Right lobe of liver (tissue), 6 donors: ENCODE measurements at regions not wholly inside any gene's neighbourhood (a gene's known extent, or its start where the extent isn't known, plus 50 kb on each side); places are given as distances from the start of the nearest gene placed in this dataset.

Source experiments
- ATAC-seq, 4 donors: fragments of 200-7000 bp; cut with Tn5 transposase; one replicate each; pipeline ENCODE4 v1.9.1; 2020; ENCODE audit warnings: mild to moderate bottlenecking in 4 of 4, moderate library complexity in 4 of 4
- DNase-seq, 3 donors: peaks; one replicate each; pipeline ENCODE4 v3.0.0-alpha.2; 2020
- H3K27ac ChIP-seq, 3 donors: fragments of 200-600 bp; one replicate each; pipeline ENCODE4 v1.8.0; 2022
- H3K27me3 ChIP-seq, 2 donors: fragments of 200-600 bp; one replicate each; pipeline ENCODE4 v1.8.0; 2022
- H3K36me3 ChIP-seq, 4 donors: fragments of 200-600 bp; sonication (generic) in 1 of 4; one replicate each; pipeline versions ENCODE4 v1.5.1 to v1.8.0; 2017 to 2022; ENCODE audit warnings: control low read depth in 1 of 4
- H3K4me1 ChIP-seq, 4 donors: fragments of 200-600 bp; sonication (generic) in 1 of 4; one replicate each; pipeline versions ENCODE4 v1.5.1 to v1.8.0; 2017 to 2022; ENCODE audit warnings: control low read depth in 1 of 4
- H3K4me3 ChIP-seq, 3 donors: fragments of 200-600 bp; one replicate each; pipeline ENCODE4 v1.8.0; 2022
- H3K9me3 ChIP-seq, 4 donors: fragments of 200-600 bp; sonication (generic) in 1 of 4; one replicate each; pipeline versions ENCODE4 v1.5.1 to v1.8.0; 2017 to 2022; ENCODE audit warnings: control low read depth in 1 of 4
- POLR2A ChIP-seq: fragments of 450-650 bp; IDR thresholded peaks from one replicate; pipeline ENCODE4 v1.6.1; 2017; ENCODE audit warnings: antibody characterized with exemption, mild to moderate bottlenecking
- WGBS: methylation state at CpG from one replicate; pipeline ENCODE4 v1.1.6; 2018; ENCODE audit warnings: low coverage, low lambda C conversion rate; ENCODE audit not compliant: insufficient coverage; ENCODE audit errors: missing lambda C conversion rate; 5-methylcytosine and 5-hydroxymethylcytosine counted together
- intact Hi-C, 2 donors: fragments of 100-400 bp; cut with DNase I; formaldehyde crosslinking; loops; one replicate each; pipeline versions ENCODE4 v1.11.2 to v1.14.1; 2022
- TF ChIP-seq, protein P1 (sequence below), 4 donors: fragments of 200-600 bp in 3 of 4; fragments of 450-650 bp in 1 of 4; IDR thresholded peaks; one replicate each; pipeline versions ENCODE4 v1.5.1 to v1.8.0; 2016 to 2022; ENCODE audit warnings: antibody characterized with exemption in 4 of 4, mild to moderate bottlenecking in 2 of 4
- donor health status: DM: no; HTN: yes; CAD: no.
- donor health status: DM: no; HTN: no; CAD: no.
- donor health status: DM: no; HTN: no; CAD: no.
- donor health status: DM: no; HTN: yes; CAD: no.
- donor health status: DM: no; HTN: yes; CAD: no.

DNA sequence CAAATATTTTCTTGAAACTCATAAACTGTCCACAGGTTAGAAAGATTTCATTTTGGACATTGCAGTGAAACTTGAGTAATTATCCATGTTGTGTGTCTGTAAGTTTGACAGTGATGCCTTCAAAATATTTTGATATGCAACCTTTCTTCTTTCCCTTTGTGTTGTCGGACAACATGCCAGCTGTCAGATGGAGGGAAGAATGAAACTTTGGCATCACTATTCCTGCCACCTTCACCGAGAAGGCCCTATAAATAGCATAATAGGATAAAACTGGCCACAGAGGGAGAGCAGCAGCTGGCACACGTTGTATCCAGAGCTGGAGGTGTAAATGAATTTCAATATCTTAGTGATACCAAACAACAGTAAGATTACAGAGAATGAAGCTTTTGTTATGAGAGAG is 436.7 kb upstream of the CFAP20DC start:
- H3K27me3 ChIP-seq, result no peaks in the 10 kb centered on the region
- 32% methylated on average over 3 of the region's 3 CpGs for WGBS

DNA sequence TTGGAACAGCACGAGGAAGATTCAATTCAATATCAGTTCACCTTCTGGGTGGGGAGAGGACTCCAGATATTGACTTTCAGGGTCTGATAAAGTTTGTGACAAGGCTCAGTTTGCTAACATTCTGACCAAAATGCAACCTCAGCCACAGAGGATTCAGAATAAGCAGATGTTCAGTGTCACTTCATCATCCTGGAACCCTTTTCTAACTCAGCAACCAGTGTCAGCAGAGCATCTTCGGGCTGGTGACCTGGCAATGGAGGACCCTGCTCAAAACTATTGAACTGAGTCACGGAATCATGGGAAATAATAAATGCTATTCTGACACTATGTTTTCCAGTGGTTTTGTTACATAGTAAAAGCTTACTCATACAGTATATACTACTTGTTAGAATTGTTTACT is 433.4 kb upstream of the CFAP20DC start:
- WGBS, result 58% methylated on average over 3 of the region's 3 CpGs
- no peak for TF ChIP-seq POLR2A
- no peaks in the 10 kb centered on the region for H3K4me1 ChIP-seq
- ATAC-seq (no peak), DNase-seq (no peak)
- H3K36me3 ChIP-seq, result no peaks in the 10 kb centered on the region
- H3K4me3 ChIP-seq, result no peak overlapping the region
- intact Hi-C loops, result no loop called here
- H3K27me3 ChIP-seq, result no peaks in the 10 kb centered on the region
- no peaks in the 10 kb centered on the region for H3K9me3 ChIP-seq
- no peak overlapping the region for H3K27ac ChIP-seq

More for the DNA sequence above, 436.7 kb upstream of the CFAP20DC start:
- H3K27ac ChIP-seq, result no peak overlapping the region
- no peaks in the 10 kb centered on the region for H3K36me3 ChIP-seq
- intact Hi-C loops, result no loop called here
- ATAC-seq, result no peak
- H3K4me3 ChIP-seq, result no peak overlapping the region
- no peaks in the 10 kb centered on the region for H3K9me3 ChIP-seq
- DNase-seq, result no peak
- no peaks in the 10 kb centered on the region for H3K4me1 ChIP-seq
- TF ChIP-seq POLR2A, result no peak
- TF ChIP-seq, protein P1, sequence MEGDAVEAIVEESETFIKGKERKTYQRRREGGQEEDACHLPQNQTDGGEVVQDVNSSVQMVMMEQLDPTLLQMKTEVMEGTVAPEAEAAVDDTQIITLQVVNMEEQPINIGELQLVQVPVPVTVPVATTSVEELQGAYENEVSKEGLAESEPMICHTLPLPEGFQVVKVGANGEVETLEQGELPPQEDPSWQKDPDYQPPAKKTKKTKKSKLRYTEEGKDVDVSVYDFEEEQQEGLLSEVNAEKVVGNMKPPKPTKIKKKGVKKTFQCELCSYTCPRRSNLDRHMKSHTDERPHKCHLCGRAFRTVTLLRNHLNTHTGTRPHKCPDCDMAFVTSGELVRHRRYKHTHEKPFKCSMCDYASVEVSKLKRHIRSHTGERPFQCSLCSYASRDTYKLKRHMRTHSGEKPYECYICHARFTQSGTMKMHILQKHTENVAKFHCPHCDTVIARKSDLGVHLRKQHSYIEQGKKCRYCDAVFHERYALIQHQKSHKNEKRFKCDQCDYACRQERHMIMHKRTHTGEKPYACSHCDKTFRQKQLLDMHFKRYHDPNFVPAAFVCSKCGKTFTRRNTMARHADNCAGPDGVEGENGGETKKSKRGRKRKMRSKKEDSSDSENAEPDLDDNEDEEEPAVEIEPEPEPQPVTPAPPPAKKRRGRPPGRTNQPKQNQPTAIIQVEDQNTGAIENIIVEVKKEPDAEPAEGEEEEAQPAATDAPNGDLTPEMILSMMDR (IDR thresholded peaks at IDR 0.05), result no peak

DNA sequence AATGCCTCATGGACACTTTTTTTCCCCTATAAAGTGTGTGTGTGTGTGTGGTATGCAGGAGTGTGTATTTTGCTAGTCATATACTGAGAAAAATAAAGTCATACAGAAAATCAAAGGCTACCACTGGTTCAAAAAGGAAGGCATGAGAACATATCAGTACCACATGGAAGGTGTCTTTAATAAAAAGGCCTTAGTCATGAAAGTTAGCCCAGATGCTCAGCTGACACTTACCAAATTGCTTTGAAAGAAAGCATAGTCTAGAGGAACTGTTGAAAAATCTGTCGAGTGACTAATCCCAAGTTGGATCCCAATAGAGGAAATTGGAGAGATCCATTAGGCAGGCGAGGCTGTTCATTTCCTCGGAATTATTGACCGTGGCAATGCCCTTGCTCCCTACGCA is 432.9 kb upstream of the CFAP20DC start:
- no peak for ATAC-seq
- H3K4me1 ChIP-seq, result no peaks in the 10 kb centered on the region
- no peaks in the 10 kb centered on the region for H3K9me3 ChIP-seq
- H3K27me3 ChIP-seq, result no peaks in the 10 kb centered on the region
- no peak for DNase-seq
- H3K27ac ChIP-seq, result no peak overlapping the region
- WGBS, result 100% methylated on average over 1 of the region's 5 CpGs
- H3K4me3 ChIP-seq, result no peak overlapping the region
- no peak for TF ChIP-seq POLR2A
- TF ChIP-seq, protein P1 (IDR thresholded peaks at IDR 0.05), result no peak
- intact Hi-C loops, result no loop called here
- H3K36me3 ChIP-seq, result no peaks in the 10 kb centered on the region

DNA sequence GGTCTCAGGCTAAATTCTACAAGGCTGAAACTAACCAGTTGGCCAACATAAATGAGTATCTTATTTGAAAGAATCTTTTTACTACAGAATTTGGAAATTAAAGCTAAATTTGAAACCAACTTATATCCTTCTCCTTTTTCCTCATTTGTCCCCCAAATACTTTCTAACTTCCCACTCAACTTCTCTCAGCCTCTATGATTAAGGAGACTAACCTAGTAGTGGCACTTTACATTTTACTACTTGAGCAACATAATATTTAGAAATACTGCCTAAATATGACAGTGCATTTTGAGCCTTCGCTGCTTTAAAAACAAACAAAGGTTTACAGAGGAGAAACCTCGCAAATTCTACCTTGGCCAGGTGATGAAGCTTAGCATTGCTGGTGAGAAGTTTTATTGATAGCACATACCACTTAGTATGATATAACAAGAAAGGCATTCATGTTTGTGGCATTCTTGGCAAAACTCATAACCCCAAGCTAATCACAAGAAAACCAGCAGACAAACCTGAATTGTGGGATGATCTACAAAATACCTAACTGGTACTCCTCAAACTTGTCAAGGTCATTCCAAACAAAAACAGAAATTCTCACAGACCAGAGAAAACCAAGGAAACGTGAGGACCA is 432.1 kb upstream of the CFAP20DC start:
- no peak for DNase-seq
- no peaks in the 10 kb centered on the region for H3K27me3 ChIP-seq
- no peaks in the 10 kb centered on the region for H3K9me3 ChIP-seq
- no peak overlapping the region for H3K4me3 ChIP-seq
- intact Hi-C loops, result no loop called here
- 43% methylated on average over 3 of the region's 3 CpGs for WGBS
- no peak for TF ChIP-seq POLR2A
- TF ChIP-seq, protein P1 (IDR thresholded peaks at IDR 0.05), result no peak
- H3K4me1 ChIP-seq, result no peaks in the 10 kb centered on the region
- H3K27ac ChIP-seq, result no peak overlapping the region
- ATAC-seq, result no peak
- H3K36me3 ChIP-seq, result no peaks in the 10 kb centered on the region

DNA sequence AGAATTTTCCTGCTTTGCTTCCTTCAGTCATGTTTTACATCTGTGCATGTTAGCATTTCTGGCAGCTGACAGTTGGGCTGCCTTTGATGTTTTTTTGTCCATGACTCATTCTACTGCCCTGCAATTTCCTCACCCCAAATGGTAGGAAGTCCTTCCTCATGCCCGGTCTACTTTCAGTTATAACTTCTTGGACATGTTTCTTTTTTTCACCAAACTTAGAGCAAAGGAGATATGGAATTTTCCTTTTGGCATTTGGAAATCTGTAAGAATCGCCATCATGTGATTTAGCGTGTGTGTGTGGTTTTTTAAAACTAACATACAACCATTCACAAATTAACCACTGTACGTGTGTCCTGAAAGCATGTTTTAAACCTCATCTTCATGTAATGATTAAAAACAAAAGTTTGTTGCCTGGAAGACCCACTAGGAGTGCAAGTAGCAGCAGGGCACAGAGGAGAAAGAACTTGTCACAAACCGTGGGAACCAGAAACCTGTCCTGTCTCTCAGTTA is 430.7 kb upstream of the CFAP20DC start:
- intact Hi-C loops, result no loop called here
- H3K4me1 ChIP-seq, result no peaks in the 10 kb centered on the region
- no peak overlapping the region for H3K4me3 ChIP-seq
- TF ChIP-seq POLR2A, result no peak
- TF ChIP-seq, protein P1 (IDR thresholded peaks at IDR 0.05), result no peak
- peak in 1 of 4 donors; percentile 34 for ATAC-seq
- no peak for DNase-seq
- no peaks in the 10 kb centered on the region for H3K27me3 ChIP-seq
- no peaks in the 10 kb centered on the region for H3K36me3 ChIP-seq
- WGBS, result 49% methylated on average over 5 of the region's 5 CpGs
- no peak overlapping the region for H3K27ac ChIP-seq
- no peaks in the 10 kb centered on the region for H3K9me3 ChIP-seq
